NCI-H226 (cell line): ENCODE measurements at regions not wholly inside any gene's neighbourhood (a gene's known extent, or its start where the extent isn't known, plus 50 kb on each side); places are given as distances from the start of the nearest gene placed in this dataset.
A peak's percentile ranks its signal among the peaks of the same experiment; 100 is the strongest.
"Not testable (repeated sequence)": the region's sequence is repeated elsewhere in the genome, so short reads cannot be mapped to it uniquely, and the experiment has no call there.

Experiments
- DNase-seq: peaks from one replicate; pipeline ENCODE4 v3.0.0-alpha.2; 2015

DNA sequence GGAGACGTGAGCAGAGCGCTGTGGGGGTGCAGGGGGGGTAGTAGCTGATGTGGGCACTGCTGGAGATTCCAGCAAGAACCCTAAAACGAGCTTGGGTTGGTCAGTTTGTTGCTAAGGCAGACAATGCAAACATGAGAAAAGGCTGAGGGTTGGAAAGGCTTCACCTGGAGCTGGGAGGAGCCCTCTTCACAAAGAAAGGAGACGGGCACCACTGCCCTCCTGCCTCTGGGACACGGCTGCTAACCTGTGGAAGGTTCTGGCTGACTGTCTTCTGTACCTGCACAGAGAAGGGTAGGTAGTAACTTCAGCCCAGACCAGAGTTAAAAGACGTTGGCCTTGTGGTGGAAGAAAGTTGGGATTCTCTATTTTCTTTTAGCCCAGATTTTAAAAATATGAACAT is 108.7 kb downstream of the SUCLA2 start:
- no peak for DNase-seq

DNA sequence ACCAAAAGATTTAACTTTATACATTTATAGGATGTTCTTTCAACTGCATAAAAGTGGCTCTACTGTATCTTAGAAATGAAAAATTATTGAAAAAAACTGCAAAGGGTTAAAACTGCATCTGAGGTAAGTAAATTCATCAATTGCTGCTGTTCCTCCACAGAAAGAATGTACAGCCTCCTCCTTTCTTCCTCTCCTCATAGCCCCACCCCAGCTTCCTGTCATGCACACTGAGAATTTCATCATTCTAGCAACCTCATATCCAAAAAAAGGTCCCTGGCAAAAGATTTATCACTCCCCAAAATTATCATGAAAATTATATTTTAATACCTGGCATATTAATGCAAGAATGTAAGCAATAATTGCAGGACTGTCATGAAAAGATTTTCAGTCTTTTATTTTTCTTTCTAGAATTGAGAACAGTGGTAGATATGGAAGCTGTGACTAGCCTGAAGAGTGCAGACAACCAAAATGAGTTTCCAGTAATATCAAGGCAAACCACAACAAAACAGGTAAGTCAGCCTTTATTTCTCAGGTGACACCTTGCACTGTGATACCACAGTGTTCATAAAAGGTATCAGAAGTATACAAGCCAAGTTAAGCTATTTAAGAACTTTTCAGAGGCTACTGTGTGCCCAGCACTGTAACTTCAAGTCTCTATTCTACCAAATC is 110.8 kb downstream of the SUCLA2 start:
- DNase-seq, result no peak

DNA sequence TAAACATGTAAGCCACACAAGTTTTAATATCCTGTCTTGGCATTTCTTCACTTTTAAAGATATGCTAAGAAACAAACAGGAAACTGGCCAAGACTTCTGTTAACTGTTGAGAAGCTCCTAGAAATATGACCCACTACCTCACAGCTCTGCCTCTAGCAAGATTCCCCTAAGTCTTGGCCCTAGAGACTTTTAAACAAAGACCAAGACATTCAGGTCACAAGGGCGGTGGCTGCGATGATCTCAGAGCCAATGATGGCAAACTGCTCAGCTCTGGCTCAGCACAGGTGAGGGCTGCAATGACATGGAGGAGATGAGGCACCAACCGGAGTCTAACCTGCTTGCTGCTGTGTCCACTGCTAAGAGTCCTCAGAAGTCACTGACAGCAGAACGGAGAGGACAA is 114.8 kb downstream of the SUCLA2 start:
- DNase-seq, result no peak

DNA sequence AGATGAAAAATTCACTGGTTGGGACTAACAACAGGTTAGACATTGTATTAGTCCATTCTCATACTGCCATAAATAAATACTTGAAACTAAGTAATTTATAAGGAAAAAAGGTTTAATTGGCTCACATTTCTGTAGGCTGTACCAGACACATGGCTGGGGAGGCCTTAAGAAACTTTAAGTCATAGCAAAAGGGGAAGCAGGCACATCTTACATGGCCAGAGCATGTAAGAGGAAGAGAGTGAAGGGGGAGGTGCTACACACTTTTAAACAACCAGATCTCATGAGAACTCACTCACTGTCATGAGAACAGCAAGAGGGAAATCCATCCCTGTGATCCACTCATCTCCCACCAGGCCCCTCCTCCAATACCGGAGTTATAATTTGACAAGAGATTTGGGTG is 125.9 kb downstream of the SUCLA2 start:
- no peak for DNase-seq

DNA sequence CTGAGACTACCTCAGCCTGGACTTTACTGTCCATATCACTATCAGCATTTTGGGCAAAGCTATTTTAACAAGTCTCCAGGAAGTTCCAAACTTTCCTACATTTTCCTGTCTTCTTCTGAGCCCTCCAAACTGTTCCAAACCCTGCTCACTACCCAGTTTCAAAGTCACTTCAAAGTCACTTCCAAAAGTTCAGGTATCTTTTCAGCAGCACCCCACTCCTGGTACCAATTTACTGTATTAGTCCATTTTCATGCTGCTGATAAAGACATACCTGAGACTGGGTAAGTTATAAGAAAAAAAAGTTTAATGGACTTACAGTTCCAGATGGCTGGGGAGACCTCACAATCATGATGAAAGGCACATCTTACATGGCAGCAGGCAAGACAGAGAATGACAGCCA is 127.1 kb downstream of the SUCLA2 start:
- not testable (repeated sequence) for DNase-seq

DNA sequence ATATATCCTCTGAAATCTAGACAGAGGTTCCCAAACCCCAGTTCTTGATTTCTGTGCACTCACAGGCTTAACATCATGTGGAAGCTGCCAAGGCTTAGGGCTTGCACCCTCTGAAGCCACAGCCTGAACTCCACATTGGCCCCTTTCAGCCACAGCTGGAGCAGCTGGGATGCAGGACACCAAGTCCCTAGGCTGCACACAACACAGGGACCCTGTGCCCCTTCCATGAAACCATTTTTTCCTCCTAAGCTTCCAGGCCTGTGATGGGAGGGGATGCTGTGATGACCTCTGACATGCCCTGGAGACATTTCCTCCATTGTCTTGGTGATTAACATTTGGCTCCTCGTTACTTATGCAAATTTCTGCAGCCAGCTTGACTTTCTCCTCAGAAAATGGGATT is 127.8 kb downstream of the SUCLA2 start:
- DNase-seq, result not testable (repeated sequence)

DNA sequence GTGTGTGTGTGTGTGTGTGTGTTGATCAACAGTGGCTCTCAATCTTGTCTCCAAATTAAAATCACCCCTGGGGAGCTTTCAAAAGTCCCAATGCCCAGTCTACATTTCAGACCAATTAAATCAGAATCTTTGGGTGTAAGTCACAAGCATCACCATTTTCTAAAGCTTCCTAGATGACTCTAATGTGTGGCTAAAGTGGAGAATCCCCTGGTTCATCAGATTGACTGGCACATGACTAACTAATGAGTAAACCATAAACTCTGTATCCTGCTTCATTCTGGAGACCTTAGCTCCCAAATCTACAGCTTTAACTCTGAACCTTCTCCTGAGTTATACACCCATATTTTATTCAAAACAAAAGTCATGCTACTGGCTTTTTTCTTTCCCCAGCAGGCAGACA is 131.3 kb downstream of the SUCLA2 start:
- DNase-seq, result no peak

DNA sequence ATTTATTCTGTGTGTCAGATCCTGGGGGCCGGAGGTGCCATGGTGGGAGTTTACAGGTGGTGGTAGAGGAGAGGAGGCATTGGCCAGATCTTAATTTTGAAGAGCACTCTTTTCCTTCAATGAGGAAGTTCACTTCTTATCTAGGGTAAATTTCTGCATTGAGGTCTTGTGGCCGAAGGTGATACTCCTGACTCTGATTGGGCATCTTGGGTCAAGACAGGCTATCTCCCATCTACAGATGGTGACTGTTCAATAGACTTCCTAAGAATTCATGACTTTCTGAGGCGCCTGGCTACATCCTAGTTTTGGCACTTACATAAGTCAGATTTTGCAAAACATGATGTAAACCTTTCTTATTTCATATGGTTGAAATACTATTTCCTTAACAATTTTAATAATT is 135.2 kb downstream of the SUCLA2 start:
- no peak for DNase-seq

DNA sequence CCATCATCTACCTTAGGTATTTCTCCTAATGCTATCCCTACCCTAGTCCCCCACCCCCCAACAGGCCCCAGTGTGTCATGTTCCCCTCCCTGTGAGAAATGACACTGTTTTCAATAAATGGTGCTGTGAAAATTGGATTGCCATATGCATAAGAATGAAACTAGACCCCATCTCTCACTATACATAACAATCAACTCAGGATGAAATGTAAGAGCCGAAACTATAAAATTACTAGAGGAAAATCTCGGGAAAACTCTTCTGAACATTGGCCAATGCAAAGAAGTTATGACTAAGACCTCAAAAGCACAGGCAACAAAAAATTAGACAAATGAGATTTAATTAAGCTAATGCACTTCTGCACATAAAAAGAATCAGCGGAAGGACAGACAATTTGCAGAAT is 138.2 kb downstream of the SUCLA2 start:
- DNase-seq, result no peak

DNA sequence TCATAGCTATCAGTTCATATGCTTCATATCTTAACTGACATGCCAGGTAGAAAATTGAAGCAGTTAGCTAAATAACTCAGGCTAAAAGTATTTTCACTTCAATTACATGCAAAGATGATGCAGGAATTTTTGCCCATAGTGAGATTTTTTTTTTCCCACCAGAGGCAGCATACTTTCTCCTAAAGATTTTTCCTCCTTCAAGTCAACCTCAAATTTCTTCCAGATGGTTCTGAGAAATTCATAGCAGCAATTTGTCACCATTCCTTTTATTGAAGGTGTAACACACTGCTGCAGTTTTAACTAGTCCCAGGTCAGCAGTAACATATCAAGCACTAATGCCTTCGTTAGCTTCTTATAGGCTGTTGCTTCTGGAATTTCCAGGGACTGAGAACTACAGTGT is 141.9 kb downstream of the SUCLA2 start:
- DNase-seq, result no peak

DNA sequence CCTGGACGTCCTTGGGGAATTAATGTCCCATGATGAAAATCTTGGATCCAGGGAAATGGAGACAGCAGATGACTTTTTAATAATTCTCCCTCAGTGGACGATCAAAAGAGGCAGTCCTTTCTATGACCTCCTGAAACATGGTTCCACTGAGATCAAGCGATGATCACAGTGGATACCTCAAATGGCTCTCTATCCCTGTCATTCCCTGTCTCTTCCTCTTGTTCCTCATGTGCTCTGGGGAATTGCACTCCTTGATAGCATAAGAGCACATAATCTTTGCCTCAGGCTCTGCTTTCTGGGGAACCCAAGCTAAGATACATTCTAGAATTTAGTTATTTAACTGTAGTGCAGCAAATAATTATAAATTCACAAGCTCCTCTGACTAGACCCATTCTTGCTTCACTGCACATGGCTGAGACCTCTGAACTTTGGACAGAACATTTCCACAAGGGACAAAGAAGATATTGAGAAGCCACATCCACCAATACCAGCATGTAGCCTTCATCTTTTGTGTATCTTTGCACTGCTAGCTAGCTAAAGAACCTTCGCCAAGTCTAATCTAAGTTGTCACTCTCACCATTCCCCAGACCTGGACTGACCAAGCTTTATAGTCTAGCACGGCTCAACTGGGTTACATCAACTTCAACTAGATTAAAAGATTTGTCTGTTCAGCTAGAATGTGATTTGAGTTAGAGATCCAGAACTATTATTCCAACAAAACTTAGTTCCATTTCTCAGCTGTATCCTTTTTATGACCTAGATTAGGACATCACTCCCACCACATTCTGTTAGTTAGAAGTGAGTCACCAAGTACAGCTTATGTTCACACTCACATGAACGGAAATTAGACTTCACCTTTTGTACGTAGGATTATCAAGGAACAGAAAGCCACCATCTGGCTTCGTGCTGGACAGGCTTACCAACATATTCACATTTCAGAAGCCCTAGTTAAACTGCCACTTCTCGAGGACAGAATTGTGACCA is 142.7 kb downstream of the SUCLA2 start:
- DNase-seq, result peak; percentile 16

DNA sequence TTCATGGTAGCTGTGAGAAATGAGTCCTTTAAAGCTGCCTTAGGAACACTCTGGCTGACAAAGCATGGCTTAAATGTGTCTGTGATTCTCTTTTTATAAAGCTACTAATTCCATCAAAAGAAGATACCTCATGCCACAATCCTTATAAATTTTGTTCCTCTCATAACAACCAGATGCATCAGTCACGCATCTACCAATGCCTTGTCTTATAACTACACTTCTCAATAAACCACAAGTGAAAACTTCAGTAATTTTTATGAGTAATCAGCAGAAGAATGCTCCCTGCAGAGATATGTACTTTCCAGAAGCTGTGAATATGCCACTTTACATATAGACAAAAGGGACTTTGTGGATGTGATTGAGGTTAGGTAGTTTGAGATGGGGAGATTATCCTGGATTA is 147.8 kb downstream of the SUCLA2 start:
- DNase-seq, result no peak

DNA sequence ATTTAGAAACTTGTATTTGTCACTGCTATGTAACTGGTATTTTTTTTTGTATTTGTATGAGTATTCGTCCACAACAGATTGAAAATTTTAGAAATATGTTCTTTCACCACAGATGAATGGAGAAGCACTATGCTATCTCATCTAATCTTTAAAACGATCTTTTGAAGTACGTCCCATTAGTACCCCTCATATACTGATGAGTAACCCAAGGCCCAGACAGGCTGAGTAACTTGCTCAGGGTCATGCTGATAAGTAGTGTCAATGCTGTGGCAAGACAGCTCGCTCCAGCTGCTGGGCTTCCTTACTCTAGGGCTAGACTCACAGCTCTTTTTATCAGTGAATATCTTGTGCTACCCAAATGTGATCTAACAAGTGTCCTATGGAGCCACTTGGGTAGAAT is 154.2 kb downstream of the SUCLA2 start:
- DNase-seq, result no peak

DNA sequence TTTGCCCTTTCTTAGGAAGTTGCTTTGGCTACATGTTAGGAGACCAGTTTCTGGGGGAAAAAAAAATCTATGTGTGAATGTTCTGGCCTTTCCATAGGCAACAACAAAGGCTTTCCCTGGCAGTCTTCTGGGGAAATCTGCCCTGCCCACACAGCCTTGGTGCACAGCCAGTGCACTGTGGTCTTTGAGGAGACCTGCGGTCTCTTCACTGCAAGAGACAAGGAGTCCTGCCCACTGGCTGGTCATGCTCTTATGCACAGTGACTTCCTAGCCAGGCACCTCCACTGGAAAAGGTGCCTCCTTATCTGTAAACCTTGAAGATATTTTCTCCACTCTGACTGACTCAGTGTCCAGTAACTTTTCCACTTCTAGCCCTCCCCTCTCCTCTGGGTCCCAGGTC is 155.1 kb downstream of the SUCLA2 start:
- no peak for DNase-seq

DNA sequence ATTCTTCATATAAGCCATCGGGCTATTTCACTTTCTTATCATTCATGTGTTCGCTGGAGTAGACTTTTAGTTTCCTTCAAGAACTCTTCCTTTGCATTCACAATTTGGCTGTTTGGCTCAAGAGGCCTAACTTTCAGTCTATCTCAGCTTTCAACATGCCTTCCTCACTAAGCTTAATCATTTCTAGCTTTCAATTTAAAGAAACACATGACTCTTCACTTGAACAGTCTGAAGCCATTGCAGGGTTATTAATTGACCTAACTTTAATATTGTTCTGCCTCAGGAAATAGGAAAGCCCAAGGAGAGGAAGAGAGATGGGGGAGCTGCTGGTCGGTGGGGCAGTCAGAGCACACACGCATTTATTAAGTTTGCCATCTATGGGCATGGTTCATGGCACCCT is 158.1 kb downstream of the SUCLA2 start:
- DNase-seq, result no peak

DNA sequence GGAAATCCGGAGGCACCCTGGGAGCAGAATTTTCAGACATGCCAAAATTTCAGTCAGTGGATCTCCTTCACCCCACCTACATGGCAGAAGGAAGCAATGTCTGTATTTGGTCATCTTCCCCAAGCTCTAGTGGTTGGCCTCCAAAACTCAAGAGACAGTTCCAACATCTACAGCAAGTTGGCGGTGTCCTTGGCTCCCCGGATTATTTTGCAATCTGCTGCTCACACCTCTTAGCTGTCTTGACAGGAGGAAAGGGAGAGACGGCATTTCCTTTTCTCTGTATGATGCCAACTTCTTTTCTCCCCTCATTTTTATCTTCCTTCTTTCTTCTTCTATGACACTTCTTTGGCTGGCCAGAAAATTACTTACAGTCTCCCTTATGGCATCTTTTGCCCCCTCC is 159.9 kb downstream of the SUCLA2 start:
- DNase-seq, result no peak

DNA sequence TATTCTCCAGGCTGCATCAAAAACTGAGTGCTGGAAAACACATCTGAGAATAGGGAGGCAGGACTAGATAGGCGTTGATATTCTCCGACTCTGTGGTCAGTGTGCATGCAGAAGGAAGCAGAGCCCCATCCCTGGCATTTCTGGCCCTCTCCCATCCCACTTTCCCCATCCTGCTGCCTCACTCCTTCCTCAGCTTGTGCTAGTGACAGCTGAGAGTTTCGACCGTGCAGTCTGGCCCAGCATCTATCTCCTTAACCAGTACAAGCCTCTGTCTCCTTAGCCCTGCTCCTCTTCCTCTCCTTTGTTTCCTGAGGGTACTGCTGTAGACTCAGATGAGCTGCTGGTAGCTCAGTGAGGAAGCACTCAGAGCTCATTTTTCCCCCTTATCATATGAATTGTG is 163.2 kb downstream of the SUCLA2 start:
- no peak for DNase-seq

DNA sequence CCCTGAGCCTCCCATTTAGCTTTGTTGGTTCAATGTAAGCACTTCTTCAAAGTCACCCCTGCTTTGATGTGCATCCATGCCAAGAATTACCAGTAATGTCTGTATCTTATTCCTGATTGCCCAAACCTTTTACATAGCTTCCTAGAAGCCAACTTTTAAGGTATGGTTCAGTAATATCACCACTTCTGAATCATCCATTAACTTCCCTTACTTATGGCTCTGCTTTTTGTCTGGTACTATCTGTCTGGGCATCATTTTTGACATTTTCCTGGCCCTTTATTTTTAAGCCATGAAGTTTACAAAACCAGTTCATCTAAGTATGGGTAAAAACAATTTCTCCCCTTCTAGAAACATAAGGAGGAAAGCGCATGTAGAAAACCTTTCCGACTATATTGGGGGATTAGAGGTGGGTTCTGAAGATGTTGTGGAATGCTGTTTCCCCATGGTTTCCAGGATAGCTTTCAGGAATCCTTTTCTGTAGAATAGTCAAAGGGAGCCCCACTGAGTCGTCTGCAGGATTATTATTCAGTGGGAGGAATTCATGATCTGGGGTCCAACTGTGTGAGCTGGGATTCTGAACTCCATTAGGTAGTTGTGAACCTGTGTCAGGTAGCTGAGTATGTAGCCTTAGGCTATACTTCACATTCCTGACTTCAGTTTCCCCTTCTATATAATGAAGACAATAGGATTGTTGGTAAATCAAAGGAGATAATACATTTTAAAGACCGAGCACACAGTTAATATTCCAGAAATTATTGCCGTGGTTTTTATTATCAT is 163.8 kb downstream of the SUCLA2 start:
- DNase-seq, result no peak

DNA sequence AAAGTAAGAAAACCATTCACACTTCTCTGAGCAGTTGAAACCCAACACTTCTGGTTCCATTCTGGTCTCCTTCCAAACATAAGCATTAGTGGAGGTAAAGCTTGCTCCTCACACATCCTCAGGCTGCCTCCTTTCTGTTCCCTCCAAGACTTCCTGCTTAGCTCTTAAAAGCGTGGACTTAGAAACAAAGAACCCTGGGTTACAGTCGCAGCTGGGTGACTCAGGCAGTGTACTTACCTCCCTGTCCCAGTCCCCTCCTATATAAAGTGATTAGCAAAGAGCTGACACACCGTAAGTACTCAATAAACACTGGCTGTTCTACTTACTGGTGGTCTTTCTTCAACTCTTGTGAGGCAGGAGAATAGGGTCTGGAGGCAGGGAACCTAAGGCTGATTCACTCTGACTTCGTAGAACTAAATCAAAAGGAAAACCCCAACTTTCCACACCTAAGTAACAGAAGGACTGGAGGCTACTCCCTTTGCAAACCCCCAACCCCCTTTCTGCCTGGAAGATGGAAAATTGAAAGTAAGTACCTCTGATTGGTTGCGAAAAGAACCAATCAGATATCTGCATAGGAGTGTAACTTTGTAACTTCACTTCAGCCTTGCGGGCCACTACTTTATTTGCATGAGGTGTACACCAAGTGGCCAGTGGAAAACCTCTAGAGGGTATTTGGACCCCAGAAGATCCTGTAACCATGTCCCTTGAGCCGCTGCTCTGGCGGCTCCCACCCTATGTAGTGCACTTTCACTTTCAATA is 165.4 kb downstream of the SUCLA2 start:
- no peak for DNase-seq

DNA sequence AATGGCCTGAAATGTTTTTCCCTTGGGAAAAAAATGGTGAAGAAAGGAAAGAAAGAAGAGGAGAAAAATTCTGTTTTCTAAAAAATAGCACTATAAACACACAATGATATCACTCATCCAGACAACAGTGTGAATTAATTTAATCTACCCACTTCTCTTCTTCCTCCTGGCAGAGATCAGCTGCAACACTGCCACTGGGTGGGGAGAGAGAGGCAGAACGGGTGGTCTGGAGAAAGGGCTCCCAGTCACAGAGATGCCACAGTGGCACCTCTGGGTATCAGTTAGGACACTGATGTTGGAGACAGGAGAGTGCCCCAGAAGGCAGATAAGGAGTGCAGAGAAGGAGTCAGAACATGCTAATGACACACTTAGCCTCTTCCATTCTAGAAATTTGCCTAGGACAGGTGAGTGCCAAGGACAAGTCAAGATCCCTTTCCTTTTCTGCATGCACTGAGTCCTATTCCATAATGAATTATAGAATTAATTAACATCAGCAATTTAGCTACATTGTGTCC is 168.6 kb downstream of the SUCLA2 start:
- no peak for DNase-seq

DNA sequence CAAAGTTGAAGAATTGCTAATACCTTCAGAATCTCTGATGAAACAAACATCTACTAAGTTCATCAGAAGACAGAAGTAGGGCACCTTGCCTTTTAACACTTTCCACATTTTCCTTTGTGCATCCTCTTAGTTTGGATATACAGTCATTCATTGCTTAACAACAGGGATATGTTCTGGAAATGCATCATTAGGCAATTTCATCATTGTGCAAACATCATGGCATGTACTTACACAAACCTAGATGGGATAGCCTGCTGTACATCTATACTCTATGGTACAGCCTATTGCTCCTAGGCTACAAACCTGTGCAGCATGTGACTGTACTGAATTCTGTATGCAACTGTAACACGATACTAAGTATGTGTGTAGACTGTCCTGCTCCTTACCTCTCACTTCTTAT is 169.8 kb downstream of the SUCLA2 start:
- no peak for DNase-seq

DNA sequence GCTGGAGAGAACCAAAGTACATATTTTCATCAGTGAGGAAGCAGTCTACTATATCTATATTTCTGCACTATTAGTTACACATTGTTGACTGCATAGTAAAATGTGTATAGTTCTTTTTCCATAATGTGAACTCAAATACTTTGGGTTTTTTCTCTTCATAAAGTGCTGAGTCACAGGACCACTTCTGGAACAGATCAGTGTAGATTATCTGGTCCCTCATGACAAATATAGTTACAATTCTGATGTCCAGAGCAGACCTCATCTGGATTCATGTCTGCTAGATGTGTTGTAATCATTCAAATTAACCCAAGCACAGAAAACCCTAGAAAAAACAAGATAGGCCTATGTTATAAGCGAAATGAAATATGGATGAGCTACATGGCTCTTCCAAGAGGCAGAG is 171.4 kb downstream of the SUCLA2 start:
- no peak for DNase-seq

DNA sequence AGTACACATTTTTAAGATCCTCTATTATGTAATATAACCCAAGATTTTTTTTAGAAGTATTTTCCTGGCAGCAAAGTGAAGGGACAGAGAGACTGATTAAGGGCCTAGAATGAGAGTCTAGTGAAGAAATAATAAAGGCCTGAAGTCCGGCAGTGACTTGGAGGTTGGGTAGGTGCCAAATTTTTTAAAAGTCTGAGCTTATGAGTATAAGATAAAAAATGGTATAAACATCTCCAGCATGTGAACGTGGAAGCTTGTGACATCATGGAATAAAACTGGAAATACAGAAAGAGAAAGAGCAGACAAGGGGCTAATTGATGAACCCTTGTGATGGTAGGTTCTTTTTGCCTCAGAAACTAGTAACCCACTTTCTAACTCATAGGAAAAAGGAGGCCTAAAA is 174.6 kb downstream of the SUCLA2 start:
- peak; percentile 18 for DNase-seq
